NCI-H446 treated with DMSO at 0.1 percent for 48 hours (cell line): ENCODE measurements at regions not wholly inside any gene's neighbourhood (a gene's known extent, or its start where the extent isn't known, plus 50 kb on each side); places are given as distances from the start of the nearest gene placed in this dataset.
"Not testable (repeated sequence)": the region's sequence is repeated elsewhere in the genome, so short reads cannot be mapped to it uniquely, and the experiment has no call there.

Source experiments
- DNase-seq: peaks from one replicate; lab custom pipeline; 2025; lab: John Stamatoyannopoulos, UW

GRCh38 chr7:25666671-25667060 is 438.4 kb upstream of the NPVF start:
- DNase-seq: no peak

- no peak for DNase-seq
Measured at GRCh38 chr7:25669281-25669781, 441.0 kb upstream of the NPVF start.

- DNase-seq: no peak
Measured at GRCh38 chr7:25669961-25670841, 441.9 kb upstream of the NPVF start.

GRCh38 chr7:25671111-25671510 is 442.8 kb upstream of the NPVF start:
- no peak for DNase-seq

- DNase-seq: no peak
Measured at GRCh38 chr7:25672496-25672895, 444.2 kb upstream of the NPVF start.

GRCh38 chr7:25675789-25676474 is 447.6 kb upstream of the NPVF start:
- no peak for DNase-seq

GRCh38 chr7:25677595-25677994 is 449.3 kb upstream of the NPVF start:
- no peak for DNase-seq

GRCh38 chr7:25678215-25678614 is 449.9 kb upstream of the NPVF start:
- no peak for DNase-seq

GRCh38 chr7:25680636-25681035 is 452.4 kb upstream of the NPVF start:
- no peak for DNase-seq

- DNase-seq: no peak
Measured at GRCh38 chr7:25684360-25684759, 456.1 kb upstream of the NPVF start.

- DNase-seq: no peak
Measured at GRCh38 chr7:25686493-25686892, 458.2 kb upstream of the NPVF start.

- DNase-seq: no peak
Measured at GRCh38 chr7:25694211-25694610, 457.8 kb upstream of the NFE2L3 start.

- DNase-seq: no peak
Measured at GRCh38 chr7:25694699-25695098, 457.3 kb upstream of the NFE2L3 start.

- no peak for DNase-seq
Measured at GRCh38 chr7:25696571-25696970, 455.4 kb upstream of the NFE2L3 start.

- no peak for DNase-seq
Measured at GRCh38 chr7:25698451-25699113, 453.4 kb upstream of the NFE2L3 start.

- not testable (repeated sequence) for DNase-seq
Measured at GRCh38 chr7:25700141-25700540, 451.9 kb upstream of the NFE2L3 start.

- no peak for DNase-seq
Measured at GRCh38 chr7:25704413-25704812, 447.6 kb upstream of the NFE2L3 start.

- no peak for DNase-seq
Measured at GRCh38 chr7:25706764-25707163, 445.2 kb upstream of the NFE2L3 start.

- no peak for DNase-seq
Measured at GRCh38 chr7:25707768-25708620, 444.0 kb upstream of the NFE2L3 start.

- no peak for DNase-seq
Measured at GRCh38 chr7:25710959-25711358, 441.0 kb upstream of the NFE2L3 start.

GRCh38 chr7:25711940-25712339 is 440.1 kb upstream of the NFE2L3 start:
- no peak for DNase-seq

GRCh38 chr7:25712500-25712899 is 439.5 kb upstream of the NFE2L3 start:
- DNase-seq: no peak
